ENCODE measurements at regions not wholly inside any gene's neighbourhood (a gene's known extent, or its start where the extent isn't known, plus 50 kb on each side); places are given as distances from the start of the nearest gene placed in this dataset.

DNA sequence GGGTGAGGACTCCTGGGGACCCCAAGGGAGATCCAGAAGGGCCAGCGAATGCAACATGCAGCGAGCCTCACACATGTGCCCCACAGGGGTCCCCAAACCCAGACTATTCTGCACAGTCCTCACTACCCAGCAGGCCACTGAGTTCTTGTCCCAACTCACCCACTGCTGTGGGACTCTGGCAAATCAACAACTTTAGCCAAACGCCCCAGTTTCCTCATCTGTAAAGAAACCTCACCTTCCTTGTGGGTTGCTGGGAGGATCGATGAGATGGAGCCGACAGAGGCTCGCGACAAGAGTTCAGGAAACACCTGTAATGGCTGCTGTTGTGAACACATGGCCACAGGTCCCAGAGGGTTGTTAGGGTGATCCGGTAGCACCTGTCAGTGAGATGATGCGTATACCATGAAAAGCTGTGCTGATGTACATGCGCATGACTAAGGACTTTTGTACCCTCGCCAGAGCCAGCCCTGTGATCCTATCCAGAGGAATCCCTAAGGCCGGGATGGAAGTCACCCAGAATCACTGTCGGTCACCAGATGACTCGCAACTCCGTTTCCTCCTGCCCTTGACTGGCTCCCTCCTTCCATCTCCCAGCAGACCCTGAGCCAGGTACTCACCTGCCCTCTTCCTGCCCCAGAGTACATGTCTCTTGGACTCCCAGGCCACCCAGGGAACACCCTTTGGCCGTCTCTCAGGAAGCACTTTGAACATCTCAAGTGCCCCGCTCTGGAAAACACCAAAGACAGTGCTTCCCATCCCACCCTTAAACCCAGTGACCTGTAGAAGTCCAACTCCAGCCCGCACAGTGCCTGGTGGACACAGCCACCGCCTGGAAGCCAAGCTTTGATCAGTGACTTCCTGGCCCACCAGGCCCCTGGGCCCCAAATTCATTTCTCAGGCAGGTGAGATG is 103.3 kb upstream of the ID2 start:
- TF ChIP-seq CTCF (IDR thresholded peaks at IDR 0.05) (no peak), EZH2 (IDR thresholded peaks at IDR 0.05) (no peak), EZH2phosphoT487 (IDR thresholded peaks at IDR 0.05) (no peak)
